Spleen (tissue), 7 donors: ENCODE measurements at regions not wholly inside any gene's neighbourhood (a gene's known extent, or its start where the extent isn't known, plus 50 kb on each side); places are given as distances from the start of the nearest gene placed in this dataset.

Experiments used
- CTCF ChIP-seq, 11 experiments: fragments of 200-600 bp in 7 of 11; fragments of 450-650 bp in 4 of 11; sonication (generic) in 4 of 11; IDR thresholded peaks in 8 of 11; conservative IDR thresholded peaks in 3 of 11; 1 replicate in 7 of 11; 2 replicates in 4 of 11; pipeline versions ENCODE4 v1.4.0 to v1.8.0; 2016 to 2021; ENCODE audit warnings: antibody characterized with exemption in 11 of 11, inconsistent platforms in 4 of 11, mild to moderate bottlenecking in 1 of 11
- POLR2AphosphoS5 ChIP-seq, 3 donors: sonication (generic); formaldehyde crosslinking; IDR thresholded peaks; one replicate each; pipeline ENCODE4 v1.5.1; 2017; ENCODE audit warnings: antibody characterized with exemption in 3 of 3
- donor health status: DM: no; HTN: no; CAD: no; lungs with moderate emphysema.
- donor health status: DM: no; HTN: no; CAD: no.
- donor health status: DM: no; HTN: no; CAD: no.

DNA sequence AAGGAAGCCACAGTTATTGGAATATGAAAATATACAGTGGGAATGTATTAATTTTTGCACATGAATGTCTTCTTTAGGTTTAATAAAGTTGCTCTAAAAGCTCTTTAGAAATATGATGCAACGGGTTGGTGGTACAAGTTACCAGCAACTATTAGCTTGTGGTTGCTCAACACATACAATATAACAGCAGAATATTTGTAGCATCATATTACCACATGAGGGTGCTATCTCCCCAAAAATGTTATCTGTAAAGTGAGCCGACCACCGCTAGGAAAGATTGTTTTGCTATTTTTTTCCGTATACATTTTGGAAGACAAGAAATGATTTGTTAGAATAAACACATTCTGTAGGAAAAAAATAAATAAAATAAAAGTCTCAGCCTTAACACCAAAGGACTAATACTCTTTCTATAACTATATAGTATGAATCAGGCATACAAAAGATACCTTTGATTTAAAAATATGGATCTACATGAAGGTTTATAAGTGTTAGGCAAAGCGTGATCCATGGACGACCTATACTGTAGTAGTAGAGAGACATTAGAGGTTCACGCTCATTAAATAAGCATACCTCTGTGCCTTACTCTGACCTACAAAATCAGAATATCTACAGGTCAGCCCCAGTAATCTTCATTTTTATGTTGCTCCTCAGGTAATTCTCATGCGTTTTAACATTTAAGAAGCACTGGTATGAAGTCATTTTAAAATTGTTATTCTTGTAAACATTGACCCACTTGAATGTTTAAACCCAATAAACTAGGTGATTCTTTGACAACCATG, 1110.6 kb upstream of the ACVR2A start:
- peak in 7 of 11 experiments; percentile 15 to 51 (median 46) for TF ChIP-seq CTCF (IDR thresholded peaks at IDR 0.05 in 8 of 11, conservative IDR thresholded peaks at IDR 0.05 in 3 of 11)
- no peak for TF ChIP-seq POLR2AphosphoS5 (IDR thresholded peaks at IDR 0.05)
